HG03095 (cell line): ENCODE measurements at regions not wholly inside any gene's neighbourhood (a gene's known extent, or its start where the extent isn't known, plus 50 kb on each side); places are given as distances from the start of the nearest gene placed in this dataset.

ENCODE experiments used
- ATAC-seq: cut with Tn5 transposase; IDR thresholded peaks from one replicate; pipeline ENCODE4 v1.9.1; 2021; ENCODE audit warnings: moderate library complexity; ENCODE audit not compliant: unreplicated experiment

DNA sequence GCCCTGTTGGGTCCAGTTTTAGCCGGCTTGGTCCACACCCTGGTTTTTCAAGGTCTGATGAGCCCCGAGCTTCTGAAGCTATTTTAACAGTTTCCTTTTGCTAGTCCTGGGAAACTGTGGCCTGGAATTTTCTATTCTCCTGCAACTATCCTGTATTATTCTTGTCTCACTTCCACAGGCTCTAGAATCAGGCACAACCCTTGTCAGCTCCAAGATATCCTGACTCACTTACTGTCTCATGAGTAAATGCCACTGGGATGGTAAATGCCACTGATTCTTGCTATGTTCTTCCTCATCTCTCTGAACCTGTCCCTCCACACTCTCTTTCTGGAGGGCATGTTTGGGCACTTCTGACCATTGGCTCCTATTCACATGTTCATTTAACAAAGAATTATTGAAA, 611.5 kb upstream of the IGFBP3 start:
- no peak for ATAC-seq

DNA sequence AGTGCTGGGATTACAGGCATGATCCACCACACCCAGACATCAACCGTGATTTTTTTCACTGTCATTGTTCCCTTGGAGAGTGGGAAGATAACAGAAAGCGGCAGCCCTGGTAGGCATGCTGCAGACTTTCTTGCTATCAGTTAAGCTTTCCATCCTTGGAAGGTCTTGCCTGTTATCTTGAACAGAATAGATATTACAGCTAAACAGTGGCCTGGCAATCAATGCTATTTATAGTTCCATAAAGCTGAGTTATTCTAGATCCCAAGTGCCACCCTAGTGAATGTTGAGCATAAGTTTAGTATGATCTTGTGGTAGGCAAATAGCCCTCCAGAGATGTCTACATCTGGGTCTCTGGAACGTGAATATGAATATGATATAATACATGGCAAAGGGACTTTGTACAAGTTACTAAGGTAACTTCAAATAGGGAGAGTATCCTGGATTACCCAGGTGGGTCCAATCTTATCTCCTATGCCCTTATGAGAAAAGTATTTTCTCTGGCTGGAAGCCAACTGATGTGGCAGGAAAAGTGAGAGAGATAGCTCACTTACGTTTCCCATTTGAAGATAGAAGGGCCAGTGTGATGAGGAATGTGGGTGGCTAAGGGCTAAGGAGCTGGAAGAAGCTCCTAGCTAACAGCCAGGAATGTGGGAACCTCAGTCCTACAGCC, 609.1 kb upstream of the IGFBP3 start:
- ATAC-seq, result no peak

DNA sequence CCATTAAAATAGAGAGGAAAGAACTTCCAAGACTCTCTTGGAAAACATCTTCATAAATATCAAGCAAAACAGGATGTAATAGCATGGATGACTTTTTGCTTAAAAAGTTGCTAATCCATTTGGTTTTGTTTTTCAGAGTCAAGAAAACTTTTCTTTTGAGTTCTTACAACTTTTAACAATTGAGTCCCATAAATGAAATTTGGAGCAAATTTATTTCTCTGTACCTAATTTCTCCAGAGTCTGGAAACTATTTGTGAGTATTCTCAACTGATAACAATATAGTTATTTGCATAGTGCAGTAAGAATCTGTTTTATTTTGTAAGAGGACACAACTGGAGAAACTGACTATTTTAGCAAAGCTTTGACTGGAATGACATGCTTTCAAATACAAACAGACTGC, 606.3 kb upstream of the IGFBP3 start:
- no peak for ATAC-seq

DNA sequence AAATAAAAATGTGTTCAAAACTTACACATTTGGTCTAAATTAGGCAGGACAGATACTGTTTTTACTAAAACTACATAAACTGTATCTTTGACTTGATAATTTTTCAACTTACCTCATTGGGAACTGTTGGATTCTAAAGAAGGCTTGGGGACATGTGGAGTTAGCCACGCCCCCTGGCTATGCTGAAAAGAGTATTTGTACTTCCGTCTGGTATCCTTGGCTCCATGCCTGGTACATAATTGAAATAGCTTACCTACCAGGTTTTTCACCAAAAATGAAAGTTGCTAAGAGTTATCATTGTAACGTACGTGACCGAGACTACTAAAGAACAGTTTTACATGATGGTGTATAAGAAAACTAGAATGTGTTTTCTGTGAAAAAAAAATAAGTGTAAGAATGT, 604.8 kb upstream of the IGFBP3 start:
- no peak for ATAC-seq

DNA sequence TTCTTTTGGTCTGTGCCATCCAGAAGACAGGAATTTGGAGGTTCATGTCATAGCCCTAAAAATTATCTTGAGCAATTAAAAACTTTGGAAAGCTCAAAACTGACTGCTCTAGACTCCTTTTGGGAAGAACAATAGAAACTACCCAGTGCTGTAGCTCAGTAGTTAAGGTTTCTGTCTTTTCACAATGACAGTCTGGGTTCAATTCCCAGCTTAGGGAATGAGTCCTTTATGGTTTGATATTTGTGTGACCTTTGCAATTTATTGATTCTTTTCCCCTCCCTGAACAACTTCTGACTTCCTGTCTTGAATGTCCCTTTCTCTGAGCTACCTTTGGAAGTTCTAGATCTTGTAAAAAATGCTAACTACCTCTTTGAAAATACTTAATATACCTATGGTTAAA, 603.3 kb upstream of the IGFBP3 start:
- no peak for ATAC-seq

DNA sequence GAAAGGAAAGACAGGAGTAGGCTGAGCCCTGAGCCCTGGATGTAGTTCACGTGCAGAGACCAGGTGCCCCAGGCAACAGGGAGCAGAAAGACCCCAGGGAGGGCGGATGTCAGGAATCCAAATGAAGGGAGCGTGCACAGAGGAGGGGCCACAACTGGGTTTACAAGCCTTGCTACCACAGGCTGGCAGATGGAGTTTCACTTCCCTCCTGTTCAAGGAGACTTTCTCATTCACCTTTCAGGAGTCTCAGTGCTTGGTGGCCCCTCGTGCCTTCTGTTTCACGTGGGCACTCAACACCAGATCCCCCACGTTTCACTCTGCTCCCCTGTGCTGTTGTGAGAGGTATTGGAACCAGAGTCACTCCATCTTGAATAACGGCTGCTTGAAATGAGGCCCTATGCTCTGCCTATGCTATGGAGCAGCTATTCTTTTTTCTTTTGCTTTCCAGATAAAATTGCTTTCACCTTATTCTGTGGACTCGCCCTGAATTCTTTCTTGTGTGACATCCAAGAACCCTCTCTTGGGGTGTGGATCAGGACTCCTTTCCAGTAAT, 601.4 kb upstream of the IGFBP3 start:
- ATAC-seq, result no peak

DNA sequence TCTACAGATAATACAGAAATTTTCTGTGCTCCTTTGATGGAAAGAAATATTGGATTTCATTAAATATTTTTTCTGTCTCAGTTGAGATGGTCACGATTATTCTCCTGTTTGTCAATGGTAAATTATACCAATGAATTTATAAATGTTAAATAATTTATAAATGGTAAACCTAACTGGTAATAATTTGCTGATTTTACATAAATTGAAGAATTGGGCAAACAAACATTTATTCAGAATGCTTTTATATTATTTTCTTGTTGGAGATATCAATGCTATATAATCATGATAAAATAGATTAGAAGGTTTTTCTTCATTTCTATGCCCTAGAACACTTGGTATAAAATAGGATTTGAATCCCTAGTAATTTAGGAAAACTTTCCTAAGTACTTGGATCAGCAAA, 597.6 kb upstream of the IGFBP3 start:
- no peak for ATAC-seq

DNA sequence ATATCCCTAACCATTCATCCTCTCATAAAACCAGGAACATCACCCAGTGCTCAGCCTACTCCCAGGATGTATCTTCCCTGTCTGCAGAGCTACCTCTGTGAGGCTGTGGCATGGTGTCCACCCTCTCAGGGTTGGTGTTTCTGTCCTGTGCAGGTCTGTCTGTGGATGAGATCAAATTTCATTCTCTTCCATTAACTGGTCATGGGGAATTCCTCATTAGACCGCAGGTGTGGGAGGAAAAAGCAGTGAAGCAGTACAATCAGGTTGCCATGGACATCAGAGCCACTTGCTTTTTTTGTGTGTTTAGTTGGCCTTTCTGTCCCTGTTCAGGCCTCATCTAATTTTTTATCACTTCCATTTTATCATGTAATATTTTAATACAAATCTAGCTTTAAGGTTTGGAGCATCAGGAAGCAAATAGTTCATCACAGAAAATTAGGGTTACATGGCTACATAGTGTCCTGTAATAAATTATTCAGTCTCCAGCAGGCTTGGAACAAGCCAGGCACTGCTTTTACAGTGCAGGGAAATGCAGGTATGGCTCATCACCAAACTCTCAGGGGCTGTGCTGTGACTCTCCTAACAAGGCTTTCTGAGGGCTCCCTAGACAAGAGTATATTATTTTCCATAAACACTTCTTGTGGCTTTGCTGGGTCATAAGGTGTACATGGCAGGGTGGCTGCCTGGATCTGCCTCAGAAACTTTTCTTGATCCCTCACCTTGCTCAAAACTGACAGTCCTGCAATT, 594.9 kb upstream of the IGFBP3 start:
- no peak for ATAC-seq

DNA sequence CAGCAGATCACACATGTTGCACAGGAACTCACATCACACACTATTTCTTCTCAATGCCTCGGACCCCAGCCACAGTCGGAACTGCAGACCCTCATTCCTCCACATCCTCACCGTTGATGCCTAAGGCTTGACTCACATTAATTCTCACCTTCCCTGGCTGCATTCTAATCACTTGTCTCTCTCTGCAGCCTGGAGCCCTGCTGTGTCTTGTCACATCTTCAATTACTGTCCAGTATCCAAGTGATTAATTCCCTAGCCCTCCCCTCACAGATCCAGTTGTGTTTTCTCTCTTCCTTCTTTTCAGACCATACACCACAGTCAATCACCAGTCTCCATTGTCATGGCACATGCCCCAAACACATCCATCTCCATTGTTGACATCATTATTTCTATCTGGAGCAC, 592.4 kb upstream of the IGFBP3 start:
- no peak for ATAC-seq

DNA sequence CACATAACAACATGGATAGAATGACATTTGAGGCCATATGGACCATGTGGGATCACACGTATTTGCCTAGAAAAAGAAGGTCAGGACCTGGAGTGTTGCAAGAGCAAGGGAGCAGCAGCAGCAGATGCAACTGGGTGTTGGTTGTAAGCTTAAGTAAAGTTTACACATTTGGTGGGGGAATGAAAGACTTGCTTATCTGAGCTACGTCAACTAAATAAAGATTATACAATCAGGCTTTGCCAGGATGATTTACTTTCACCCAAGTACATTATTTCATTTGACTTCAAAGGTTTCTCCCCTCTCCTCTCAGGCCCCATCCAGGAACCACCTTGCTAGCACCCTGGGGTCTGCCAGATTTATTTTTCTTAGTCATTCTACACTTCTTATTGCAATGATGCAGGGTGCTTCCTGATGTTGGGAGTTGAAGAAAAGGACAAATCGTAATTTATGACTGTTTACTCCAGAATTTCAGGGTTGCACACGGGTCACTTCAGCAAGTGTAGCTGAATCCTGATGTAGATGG, 591.9 kb upstream of the IGFBP3 start:
- ATAC-seq, result no peak

DNA sequence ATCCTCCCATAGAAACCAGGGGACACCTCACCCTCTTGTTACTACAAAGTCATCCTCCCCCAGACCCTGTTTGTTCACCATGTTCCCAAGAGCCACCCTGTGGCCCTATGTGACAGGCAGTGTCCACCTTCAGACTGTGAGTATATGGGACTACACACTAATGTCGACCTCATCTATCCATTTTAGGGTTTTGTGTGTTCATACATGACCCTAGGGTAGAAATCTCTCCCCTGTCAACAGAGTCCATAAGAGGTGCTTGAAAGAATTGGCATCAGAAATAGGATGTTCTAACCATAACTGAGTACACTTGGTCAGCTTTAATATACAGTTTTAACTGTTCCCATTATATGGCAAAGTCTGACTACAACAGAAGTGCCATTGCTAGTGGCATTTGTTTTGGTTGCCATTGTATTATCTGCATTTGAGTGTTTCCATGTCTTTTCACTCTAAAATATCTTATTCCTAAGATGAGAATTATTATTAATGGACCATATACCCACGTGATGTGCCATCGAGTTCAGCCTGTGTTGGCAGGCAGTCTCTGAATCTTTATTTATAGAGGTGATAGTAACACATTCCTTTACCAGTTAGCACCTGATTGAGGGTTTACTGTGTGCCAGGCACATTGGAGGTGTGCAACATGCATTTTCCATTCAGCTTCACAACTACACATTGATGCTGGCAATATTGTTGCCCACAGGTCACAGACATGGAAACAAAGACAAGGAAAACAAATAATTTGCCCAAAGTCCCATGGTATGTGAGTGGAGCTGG, 590.6 kb upstream of the IGFBP3 start:
- ATAC-seq, result no peak

DNA sequence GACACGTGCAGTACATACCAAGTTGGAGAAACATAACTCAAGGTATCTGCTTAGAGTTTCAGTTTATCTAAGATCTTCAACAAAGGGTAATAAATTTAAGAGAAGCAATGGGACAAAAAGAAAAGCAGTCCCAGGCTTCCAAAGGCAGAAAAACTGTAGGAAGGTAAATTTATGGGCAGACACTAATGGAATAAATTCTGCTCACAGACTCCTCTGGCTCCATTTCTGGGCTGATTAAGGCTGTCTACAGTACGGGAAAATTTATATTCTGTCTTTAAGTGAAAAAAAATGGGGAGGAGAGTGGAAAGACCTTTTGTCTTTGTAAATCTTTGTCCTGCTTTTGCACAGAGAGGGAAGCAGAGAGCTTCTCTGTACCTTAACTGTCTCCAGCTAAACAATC, 587.5 kb upstream of the IGFBP3 start:
- no peak for ATAC-seq

DNA sequence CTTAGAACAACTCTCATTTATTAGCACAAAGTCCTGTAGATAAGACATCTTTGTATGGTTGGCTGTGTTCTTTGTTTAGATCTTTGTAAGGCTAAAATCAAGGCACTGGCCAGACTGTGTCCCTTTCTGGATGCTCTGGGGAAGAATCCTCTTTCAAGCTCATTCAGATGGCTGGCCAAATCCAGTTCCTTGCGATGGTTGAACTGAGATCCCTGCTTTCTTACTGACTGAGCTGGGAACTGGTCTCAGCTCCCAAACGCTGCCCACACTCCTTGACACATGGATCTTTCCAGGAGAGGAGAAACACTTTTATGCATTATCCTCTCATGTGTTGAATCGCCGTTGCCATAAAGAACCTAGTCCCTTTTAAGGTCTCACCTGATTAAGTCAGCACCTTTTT, 586.5 kb upstream of the IGFBP3 start:
- ATAC-seq, result no peak

DNA sequence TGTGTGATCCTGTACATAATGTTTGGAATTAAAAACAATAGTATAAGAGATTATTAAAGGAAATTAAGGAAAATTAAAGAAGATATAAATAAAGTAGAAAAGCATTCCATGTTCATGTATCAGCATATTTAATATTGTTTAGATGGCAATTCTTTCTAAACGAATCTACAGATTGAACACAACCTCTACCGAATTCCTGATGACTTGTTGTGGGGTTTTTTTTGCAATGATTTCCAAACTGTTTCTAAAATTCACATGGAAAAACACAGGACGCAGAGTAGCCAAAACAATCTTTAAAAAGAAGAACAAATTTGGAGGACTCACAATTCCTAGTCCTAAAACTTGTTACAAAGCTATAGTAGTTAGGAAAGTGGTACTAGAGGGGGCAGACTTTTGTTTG, 573.4 kb upstream of the IGFBP3 start:
- ATAC-seq, result no peak

DNA sequence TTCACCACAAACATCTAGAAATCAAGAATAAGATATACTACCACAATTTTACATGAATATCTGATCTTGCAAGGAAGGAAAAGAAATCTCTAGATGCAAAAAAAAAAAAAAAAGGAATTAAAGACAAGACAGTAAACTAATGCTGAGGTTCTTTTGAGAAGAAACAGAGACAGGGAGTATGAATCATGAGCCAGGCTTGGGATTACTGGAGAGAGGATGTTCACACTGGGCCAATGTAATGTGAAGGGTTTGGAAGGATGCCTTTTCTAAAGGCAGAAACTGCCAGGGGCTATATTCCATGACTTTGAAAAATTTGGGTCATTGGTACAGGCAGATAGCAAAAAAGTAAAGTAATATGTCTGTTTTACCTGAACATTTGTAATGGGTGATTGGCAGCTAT, 573.0 kb upstream of the IGFBP3 start:
- ATAC-seq, result no peak

DNA sequence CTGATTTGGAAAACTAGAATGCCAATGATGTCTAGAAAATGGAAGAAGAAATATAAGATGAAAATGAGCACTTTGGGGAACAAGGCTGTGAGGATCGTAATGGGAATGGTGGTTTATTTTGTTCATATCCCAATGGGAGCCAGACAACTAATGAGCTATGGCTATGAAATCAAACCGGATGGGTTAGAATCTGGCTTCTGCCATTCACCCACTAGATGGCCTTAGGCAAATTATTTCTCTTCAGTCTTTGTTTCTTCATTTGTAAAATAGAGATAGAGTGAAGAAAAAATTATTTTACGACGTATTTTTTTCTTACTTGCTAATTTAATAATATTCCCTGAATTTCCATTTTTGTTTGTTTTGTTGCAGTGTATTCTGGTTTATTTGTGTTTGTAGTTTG, 572.1 kb upstream of the IGFBP3 start:
- no peak for ATAC-seq

DNA sequence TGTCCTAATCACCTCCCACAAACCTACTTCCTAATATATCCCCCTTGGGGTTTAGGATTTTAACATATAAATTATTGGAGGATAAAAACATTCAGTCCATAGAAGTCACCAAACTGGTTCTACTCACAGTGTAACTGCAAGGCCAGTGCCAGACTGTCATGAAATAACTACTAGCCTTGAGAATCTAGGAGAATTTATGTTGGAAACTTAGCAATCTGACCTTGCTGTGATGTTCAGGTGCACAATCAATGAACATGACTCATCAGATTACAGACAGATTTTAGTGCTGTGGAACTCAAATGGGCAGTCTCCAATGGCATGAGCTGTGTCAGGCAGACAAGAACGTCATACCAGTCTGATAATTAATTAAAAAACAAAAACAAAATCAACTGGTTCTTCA, 571.4 kb upstream of the IGFBP3 start:
- ATAC-seq, result no peak

DNA sequence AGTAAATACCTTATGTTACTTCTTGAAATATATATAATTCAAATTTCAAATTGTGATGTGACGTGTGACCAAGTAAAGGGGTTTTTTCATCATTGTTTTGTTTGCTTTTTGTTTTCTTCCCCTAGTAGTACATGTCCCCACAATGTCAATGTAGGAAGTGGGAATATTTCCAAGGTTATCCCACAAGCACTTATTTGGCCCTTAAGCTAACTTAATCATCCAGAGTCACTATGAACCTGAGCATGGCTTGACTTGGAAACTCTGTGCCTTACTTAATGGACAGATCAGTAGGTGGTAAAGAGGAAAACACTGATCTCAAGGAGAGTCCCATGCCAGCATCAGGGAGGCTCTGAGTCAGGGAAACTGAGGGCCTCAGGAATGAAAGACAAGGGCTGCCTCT, 569.3 kb upstream of the IGFBP3 start:
- ATAC-seq, result no peak

DNA sequence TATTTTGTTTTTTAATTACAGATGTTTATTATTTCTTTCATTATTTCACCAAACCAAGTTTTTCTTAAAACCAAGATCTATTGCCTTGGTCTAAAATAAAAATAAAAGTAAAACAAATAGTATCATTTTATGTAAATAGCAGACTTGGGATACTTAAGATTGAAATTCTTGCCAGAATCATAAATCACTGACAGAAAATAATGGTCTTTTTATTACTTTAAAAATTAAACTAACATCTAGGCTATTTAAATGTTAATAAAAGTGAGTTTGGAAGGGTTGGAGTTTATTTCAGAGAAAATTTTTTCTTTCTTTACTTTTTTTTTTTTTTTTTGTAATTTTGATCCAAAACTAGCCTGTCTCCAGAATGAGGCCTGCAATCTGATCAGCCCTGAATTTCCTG, 568.0 kb upstream of the IGFBP3 start:
- no peak for ATAC-seq

DNA sequence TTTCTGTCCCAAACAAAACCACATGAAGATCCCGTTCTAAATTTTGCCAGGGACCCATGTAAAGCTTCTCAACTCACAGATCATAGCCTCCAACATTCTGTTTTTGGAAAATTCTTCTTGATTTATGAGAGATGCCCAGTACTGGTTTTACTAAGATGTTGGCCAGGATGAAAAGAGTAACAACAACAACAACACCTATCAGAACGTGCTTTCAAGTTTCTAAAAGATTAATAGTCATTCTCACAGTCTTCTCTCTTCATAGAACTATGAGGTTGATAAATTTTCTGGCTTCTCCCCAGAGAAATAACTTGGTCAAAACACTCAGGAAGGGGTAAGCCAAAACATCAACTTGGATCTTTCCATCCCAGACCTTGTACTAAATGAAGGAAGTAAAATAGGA, 567.5 kb upstream of the IGFBP3 start:
- ATAC-seq, result no peak
